Ovary (tissue), 7 donors: ENCODE measurements at regions not wholly inside any gene's neighbourhood (a gene's known extent, or its start where the extent isn't known, plus 50 kb on each side); places are given as distances from the start of the nearest gene placed in this dataset.

ENCODE experiments used
- DNase-seq, 5 donors: peaks; one replicate each; pipeline ENCODE4 v3.0.0-alpha.2; 2019 to 2020
- H3K27ac ChIP-seq, 2 donors: fragments of 200-600 bp; one replicate each; pipeline versions ENCODE4 v1.5.1 to v1.8.0; 2019 to 2022
- H3K27me3 ChIP-seq: fragments of 200-600 bp; one replicate; pipeline ENCODE4 v1.8.0; 2022
- H3K36me3 ChIP-seq: fragments of 200-600 bp; sonication (generic); one replicate; pipeline ENCODE4 v1.5.1; 2019
- H3K4me1 ChIP-seq: one replicate; pipeline ENCODE4 v1.8.1; 2013; ENCODE audit warnings: mild to moderate bottlenecking, moderate library complexity; ENCODE audit not compliant: insufficient read depth
- H3K4me3 ChIP-seq: fragments of 200-600 bp; sonication (generic); one replicate; pipeline ENCODE4 v1.5.1; 2017
- H3K9me3 ChIP-seq, 2 donors: fragments of 200-600 bp in 1 of 2; sonication (generic) in 1 of 2; one replicate each; pipeline versions ENCODE4 v1.5.1 to v1.8.1; 2013 to 2019; ENCODE audit warnings: mild to moderate bottlenecking in 1 of 2, moderate library complexity in 1 of 2
- CTCF ChIP-seq, 3 donors: fragments of 450-650 bp in 2 of 3; fragments of 200-600 bp in 1 of 3; IDR thresholded peaks; one replicate each; pipeline versions ENCODE4 v1.5.1 to v1.8.0; 2016 to 2022; ENCODE audit warnings: antibody characterized with exemption in 3 of 3, mild to moderate bottlenecking in 1 of 3
- EP300 ChIP-seq: sonication (generic); formaldehyde crosslinking; IDR thresholded peaks from one replicate; pipeline ENCODE4 v1.6.1; 2017; ENCODE audit warnings: antibody characterized with exemption
- POLR2A ChIP-seq: fragments of 450-650 bp; IDR thresholded peaks from one replicate; pipeline ENCODE4 v1.6.1; 2017; ENCODE audit warnings: antibody characterized with exemption, mild to moderate bottlenecking, moderate library complexity
- WGBS, 3 donors: extraction: QIAGEN DNeasy Blood & Tissue Kit in 1 of 3; methylation state at CpG; one replicate each; pipeline versions ENCODE4 v1.1.5 to v1.1.7; 2013 to 2017; 5-methylcytosine and 5-hydroxymethylcytosine counted together
- intact Hi-C, 4 donors: fragments of 100-400 bp; cut with DNase I; formaldehyde crosslinking; loops; one replicate each; pipeline versions ENCODE4 v1.11.0 to v1.15.1; 2022 to 2023
- donor health status: DM: no; HTN: no; CAD: no; lungs with moderate emphysema.
- donor health status: DM: no; HTN: no; CAD: no.
- donor health status: Bipolar disorder and iron deficiency.
- donor health status: DM: no; HTN: no; CAD: no.
- donor health status: DM: yes; HTN: yes; CAD: no.

GRCh38 chr3:99236576-99236975, 335.1 kb upstream of the DCBLD2 start:
- TF ChIP-seq EP300 (no peak), POLR2A (no peak), CTCF (IDR thresholded peaks at IDR 0.05) (no peak)
- no peak for DNase-seq
- Histone ChIP-seq H3K36me3 (no peaks in the 10 kb centered on the region), H3K9me3 (no peaks in the 10 kb centered on the region), H3K4me1 (no peaks in the 10 kb centered on the region), H3K27ac (no peak overlapping the region), H3K27me3 (no peaks in the 10 kb centered on the region), H3K4me3 (no peak overlapping the region)
- intact Hi-C loops = no loop called here

DNA sequence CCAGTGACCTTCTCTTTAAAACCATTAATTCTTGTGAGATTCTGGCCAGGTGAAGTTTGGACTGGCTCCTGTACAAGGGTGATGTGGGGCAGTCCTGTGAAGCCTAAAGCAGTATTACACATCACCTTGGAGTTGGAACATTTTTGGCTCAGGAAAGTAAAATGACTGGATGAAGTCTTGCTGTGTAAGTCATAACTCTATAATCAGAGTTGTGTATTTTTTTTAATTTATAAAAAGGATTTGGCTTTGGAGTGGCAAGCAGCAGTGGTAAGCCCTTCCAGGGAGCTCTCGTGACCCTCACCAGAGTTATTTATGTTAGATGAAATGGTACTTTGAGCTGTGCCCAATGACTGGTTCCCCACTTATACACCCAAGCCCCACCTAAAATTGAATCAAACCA, 331.2 kb upstream of the DCBLD2 start:
- Histone ChIP-seq H3K27me3 (no peaks in the 10 kb centered on the region), H3K4me1 (no peaks in the 10 kb centered on the region), H3K36me3 (no peaks in the 10 kb centered on the region), H3K27ac (no peak overlapping the region), H3K9me3 (no peaks in the 10 kb centered on the region), H3K4me3 (no peak overlapping the region)
- no peak for DNase-seq
- intact Hi-C loops = no loop called here
- no peak for TF ChIP-seq EP300
- WGBS, 3 donors = 69 to 94% (median 92%) methylated on average over 1 of the region's 1 CpG

DNA sequence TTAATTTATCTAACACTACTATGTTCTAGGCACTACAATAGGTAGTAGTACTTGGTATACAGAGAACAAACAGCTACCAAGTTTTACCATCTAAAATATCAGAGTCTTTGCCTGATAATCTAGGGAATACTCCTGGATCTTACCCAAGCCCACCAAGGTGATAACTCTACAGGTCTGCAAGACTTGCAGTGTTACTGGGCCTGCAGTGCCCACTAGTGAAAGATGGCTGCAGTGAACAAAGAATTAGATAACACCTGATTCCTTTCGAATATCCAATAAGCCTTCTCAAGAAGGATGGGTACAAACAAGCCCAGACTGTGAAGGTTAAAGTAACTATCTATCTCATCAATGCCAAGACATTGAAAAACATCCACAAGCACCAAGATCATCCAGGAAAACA, 317.0 kb upstream of the DCBLD2 start:
- Histone ChIP-seq H3K27me3 (no peaks in the 10 kb centered on the region), H3K27ac (no peak overlapping the region), H3K4me3 (no peak overlapping the region), H3K9me3 (no peaks in the 10 kb centered on the region), H3K36me3 (no peaks in the 10 kb centered on the region), H3K4me1 (no peaks in the 10 kb centered on the region)
- DNase-seq = no peak
- WGBS, 3 donors = 92 to 94% (median 93%) methylated on average over 1 of the region's 1 CpG
- intact Hi-C loops = no loop called here
- TF ChIP-seq POLR2A (no peak), CTCF (IDR thresholded peaks at IDR 0.05) (no peak), EP300 (no peak)

GRCh38 chr3:99212969-99213368, 311.5 kb upstream of the DCBLD2 start:
- 6 to 22% (median 13%) methylated on average over 1 of the region's 1 CpG for WGBS, 3 donors

DNA sequence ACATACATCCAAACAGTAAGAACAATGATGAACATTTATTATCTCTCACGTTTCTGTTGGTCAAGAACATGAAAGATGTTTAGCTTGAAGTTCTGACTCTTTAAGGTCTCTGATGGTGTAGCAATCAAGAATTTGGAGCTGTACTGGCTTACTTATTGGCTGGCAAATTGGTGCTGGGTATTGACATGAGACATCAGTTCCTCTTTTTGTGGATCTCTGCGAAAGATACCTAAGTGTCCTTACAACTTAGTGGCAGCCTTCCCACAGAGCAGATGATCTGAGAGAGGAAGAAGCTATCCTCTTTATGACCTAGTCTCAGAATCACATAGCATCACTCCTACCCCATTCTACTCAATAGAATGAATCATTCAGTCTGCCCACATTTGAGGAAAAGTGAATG, 309.8 kb upstream of the DCBLD2 start:
- H3K27ac ChIP-seq = no peak overlapping the region
- H3K4me3 ChIP-seq = no peak overlapping the region
- TF ChIP-seq EP300 (no peak), POLR2A (no peak), CTCF (IDR thresholded peaks at IDR 0.05) (no peak)
- no peaks in the 10 kb centered on the region for H3K9me3 ChIP-seq
- no peaks in the 10 kb centered on the region for H3K4me1 ChIP-seq
- H3K36me3 ChIP-seq = no peaks in the 10 kb centered on the region
- DNase-seq = no peak
- WGBS, 3 donors = 90 to 94% (median 91%) methylated on average over 2 of the region's 2 CpGs
- intact Hi-C loops = no loop called here
- H3K27me3 ChIP-seq = no peaks in the 10 kb centered on the region

More at GRCh38 chr3:99212969-99213368, 311.5 kb upstream of the DCBLD2 start:
- no peaks in the 10 kb centered on the region for H3K27me3 ChIP-seq
- H3K36me3 ChIP-seq = no peaks in the 10 kb centered on the region
- intact Hi-C loops = no loop called here
- H3K27ac ChIP-seq = no peak overlapping the region
- no peaks in the 10 kb centered on the region for H3K9me3 ChIP-seq
- no peaks in the 10 kb centered on the region for H3K4me1 ChIP-seq
- H3K4me3 ChIP-seq = no peak overlapping the region
- TF ChIP-seq CTCF (IDR thresholded peaks at IDR 0.05) = no peak
- no peak for TF ChIP-seq EP300
- TF ChIP-seq POLR2A = no peak
- no peak for DNase-seq
